Esophagus squamous epithelium (tissue), 4 donors: ENCODE measurements at regions not wholly inside any gene's neighbourhood (a gene's known extent, or its start where the extent isn't known, plus 50 kb on each side); places are given as distances from the start of the nearest gene placed in this dataset.
"Not testable (repeated sequence)": the region's sequence is repeated elsewhere in the genome, so short reads cannot be mapped to it uniquely, and the experiment has no call there.

Experiments used
- CTCF ChIP-seq, 6 experiments: fragments of 450-650 bp in 4 of 6; fragments of 200-600 bp in 2 of 6; sonication (generic) in 2 of 6; IDR thresholded peaks; one replicate each; pipeline ENCODE4 v1.5.1; 2016 to 2019; ENCODE audit warnings: antibody characterized with exemption in 6 of 6, mild to moderate bottlenecking in 4 of 6, moderate library complexity in 4 of 6
- POLR2A ChIP-seq, 4 donors: fragments of 450-650 bp; IDR thresholded peaks; one replicate each; pipeline ENCODE4 v1.6.1; 2017; ENCODE audit warnings: antibody characterized with exemption in 4 of 4, mild to moderate bottlenecking in 4 of 4, moderate library complexity in 3 of 4

GRCh38 chr17:15817861-15818260, 85.8 kb downstream of the TBC1D26 start:
- TF ChIP-seq POLR2A, CTCF (IDR thresholded peaks at IDR 0.05): not testable (repeated sequence)
